GM19351 (cell line): ENCODE measurements at regions not wholly inside any gene's neighbourhood (a gene's known extent, or its start where the extent isn't known, plus 50 kb on each side); places are given as distances from the start of the nearest gene placed in this dataset.
"Not testable (repeated sequence)": the region's sequence is repeated elsewhere in the genome, so short reads cannot be mapped to it uniquely, and the experiment has no call there.

Experiments used
- ATAC-seq: cut with Tn5 transposase; IDR thresholded peaks from one replicate; pipeline ENCODE4 v1.9.1; 2021; ENCODE audit warnings: mild to moderate bottlenecking, moderate library complexity; ENCODE audit not compliant: unreplicated experiment

DNA sequence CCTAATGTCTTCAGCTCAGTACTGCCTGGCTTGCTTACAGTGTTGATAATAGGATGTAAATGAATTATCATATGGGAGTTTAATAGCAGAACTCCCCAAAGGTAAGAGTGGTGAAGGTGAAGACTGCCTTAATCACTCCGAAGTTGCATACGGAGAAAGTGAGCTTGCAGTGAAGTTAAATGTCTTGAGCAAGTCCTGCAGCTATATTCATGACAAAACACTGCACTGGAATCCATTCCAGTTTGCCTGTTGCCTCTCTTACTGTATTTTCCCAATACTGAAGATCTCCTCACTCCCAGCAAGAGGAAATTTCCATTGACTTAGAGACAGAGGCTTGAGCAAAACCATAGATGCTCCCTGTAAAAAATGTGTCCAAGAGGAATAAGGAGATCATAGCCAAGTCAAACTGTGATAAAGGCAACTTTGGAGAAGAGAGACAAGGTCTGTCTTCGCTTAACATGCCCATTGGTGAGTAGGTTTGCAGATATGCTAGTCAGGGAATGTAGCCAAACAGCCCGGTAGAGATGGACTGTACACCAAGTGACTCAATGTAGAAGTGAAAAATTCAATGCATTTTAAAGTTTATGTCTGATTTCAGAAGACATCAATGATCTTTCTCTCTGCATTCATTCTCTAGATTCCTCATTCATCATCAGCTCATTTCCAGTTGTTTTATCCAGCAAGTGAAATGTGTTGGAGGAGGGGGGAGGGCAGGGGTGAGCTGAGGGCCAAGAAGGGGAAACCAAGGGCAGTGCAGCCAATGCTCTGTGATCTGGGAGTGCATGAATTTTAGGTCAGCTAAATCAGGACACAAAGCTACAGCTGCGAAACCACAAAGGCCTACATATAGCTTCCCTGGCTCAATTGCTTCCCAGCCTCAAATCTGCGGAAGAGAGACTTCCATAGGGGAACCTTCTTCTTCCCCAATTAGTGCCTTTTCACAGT, 667.1 kb upstream of the NR2F2 start:
- ATAC-seq, result no peak

DNA sequence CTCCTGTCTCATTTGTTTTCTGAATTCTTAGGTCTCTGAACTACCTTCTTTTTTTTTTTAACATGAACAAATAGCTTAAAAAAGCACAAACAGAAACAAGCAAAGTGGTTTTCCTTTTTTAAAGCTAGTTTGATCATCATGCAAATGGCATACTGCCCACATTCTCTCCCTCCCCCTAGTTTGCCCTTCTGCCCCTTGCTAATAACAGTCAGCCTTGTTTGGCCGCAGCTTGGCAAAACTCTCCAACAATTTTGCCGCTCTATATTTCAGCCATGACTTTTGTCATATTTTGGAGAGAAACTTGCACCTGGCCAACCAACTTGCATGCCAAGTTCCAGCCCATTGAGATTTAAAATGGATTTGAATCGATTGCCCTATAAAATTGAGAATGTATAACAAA, 666.0 kb upstream of the NR2F2 start:
- ATAC-seq, result no peak

DNA sequence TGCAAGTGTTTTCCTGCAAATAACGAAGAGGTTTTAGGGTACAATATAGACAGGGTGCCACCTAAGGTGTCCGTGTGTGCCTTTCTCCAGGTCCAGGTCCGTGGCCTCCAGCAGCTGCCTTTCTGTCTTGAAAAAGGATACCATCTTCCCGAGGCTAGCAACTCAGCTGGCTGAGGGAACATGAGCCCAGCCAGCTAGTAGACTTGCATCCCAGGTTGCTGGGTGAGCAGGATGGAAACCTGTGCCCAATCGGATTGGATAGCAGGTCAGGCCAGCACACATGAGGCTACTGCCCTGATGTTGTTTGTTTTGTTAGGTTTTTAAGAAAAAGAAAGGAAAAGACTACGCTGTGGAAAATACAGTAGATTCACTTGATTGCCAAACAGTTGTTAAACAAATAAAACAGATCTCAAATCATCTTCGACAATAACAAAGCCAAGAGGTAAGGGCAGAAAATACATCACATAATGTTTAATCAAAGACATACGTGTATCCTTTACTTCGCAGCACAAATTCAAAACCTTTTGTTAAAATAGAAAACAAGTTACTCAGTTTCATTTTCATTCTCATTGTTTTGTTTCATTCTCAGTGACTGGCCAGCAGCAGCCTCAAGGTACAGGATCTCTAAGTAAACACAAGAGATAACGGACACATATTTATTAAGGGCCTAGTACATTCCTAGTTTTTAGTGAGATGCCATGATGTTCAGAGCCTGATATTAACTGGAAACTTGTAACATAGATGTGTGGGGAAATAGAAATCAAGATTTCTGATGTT, 661.2 kb upstream of the NR2F2 start:
- no peak for ATAC-seq

DNA sequence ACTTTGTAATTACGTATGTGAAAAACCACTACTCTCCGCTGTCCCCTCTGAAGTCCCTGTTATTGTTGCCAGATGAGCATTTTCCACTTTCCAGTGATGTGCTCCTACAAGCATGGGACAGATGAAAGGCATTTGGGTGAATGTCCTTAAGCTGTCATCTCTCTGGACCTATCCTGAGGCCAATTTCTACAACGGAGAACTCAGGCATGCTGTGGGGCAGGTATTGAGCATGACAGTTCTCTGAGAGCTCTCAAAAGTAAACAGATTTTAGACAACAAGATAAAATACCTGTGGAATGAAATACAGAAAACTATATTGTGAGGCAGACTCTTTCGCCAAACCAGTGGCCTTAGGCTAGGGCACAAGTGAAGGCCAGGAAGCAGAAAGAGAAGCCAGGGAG, 656.5 kb upstream of the NR2F2 start:
- ATAC-seq, result no peak

DNA sequence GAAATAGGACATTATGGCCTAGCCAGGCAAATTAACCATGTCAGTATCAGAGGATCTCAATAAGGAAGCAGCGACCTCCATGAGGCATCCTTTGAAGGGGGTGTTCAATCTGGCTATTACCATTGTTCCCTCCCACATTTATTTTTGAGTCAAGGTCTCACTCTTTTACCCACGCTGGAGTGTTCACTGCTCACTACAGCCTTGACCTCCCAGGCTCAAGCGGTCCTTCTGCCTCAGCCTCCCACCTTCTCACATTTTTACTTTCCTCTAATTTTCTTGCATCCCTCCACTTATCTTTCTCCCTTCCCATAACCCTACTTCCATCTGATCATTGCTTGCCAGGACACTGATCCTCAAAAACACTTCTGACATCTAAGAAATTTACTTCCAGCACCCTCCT, 654.0 kb upstream of the NR2F2 start:
- no peak for ATAC-seq

DNA sequence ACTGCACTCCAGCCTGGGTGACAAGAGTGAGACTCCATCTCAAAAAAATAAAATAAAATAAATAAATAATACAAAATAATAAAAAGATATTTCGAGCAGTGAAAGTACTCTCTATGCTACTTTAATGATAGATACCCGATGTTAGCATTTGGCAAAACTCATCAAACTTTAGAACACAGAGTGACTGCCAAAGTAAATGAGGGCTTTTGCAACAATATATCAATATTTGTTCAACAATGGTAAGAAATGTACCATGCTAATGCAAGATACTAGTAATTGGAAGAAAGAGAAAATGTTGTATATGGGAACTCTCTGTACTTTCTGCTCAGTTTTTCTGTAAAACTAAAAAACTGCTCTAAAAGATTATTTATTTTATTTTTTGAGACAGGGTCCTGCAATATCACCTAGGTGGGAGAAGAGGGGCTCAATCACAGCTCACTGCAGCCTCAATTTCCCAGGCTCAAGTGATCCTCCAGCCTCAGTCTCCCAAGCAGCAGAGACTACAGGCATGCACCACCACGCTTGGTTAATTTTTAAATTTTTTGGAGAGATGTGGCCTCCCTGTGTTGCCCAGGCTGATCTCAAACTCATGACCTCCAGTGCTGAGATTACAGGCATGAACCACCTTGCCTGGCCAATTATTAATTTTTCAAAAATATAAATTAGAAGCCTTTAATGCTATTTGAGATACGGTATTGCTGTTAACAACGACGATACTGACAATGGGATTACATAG, 650.5 kb upstream of the NR2F2 start:
- ATAC-seq, result no peak

DNA sequence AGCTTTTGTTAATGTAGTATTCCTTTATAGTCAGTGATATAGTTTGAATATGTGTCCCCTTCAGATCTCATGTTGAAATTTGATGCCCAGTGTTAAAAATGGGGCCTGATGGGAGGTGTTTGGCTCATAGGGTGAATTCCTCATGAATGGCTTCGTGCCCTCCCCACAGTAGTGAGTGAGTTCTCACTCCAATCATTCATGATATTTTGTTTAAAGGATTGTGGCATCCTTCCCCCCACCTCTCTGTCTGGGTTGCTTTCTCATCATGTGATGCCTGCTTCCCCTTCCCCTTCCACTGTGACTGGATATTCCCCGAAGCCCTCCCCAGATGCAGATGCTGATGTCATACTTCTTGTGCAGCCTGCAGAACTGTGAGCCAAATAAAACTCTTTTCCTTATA, 649.8 kb upstream of the NR2F2 start:
- ATAC-seq, result no peak

DNA sequence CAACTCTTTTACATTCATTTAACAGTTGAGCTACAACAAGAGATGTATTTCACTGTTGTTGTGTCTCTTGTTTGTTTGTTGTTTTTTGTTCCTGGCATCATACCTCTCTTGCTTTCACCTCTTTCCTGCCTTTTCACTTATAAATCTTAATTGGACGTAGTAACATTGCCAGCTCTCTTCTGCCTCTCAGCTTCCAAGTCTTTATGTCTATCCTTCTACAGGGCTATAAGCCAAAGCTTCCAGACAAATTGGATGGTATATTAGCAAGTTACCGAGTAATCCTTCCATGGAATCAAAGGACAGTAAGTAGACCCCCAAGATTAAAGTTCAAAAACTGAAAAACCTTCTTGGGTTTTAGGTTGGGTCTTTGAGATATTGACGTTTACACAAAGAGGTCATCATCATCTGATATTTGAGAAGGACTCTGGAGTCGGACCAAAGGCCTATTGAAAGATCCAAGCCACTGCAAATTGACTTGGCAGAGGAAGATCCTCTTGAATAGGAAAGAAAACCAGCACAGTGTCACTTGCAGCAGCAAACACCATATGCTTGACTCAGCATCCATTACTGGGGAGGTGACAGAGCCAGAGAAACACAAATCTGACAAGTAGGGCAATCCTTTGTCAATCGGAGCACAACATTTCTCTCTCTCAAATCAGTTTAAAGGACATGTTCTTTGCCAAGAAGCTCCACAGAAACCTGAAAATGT, 648.5 kb upstream of the NR2F2 start:
- no peak for ATAC-seq

DNA sequence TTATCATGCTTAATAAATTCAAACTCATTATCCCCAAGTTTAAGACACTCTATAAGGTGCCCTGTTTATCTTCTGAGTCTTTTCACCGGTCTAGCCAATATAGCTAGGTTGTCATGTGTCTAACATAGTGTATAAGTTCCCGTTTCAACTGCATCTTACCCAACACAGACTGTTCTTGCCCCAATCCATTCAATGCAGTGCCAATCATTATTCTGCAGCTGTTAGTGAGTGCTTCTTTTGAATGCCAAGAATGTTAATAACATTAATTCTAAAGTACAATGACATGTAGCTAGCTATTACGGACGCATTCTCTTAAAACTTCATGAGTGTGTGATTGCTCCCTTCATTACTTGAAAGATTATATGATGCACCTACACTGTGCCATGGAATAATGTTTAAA, 646.4 kb upstream of the NR2F2 start:
- no peak for ATAC-seq

DNA sequence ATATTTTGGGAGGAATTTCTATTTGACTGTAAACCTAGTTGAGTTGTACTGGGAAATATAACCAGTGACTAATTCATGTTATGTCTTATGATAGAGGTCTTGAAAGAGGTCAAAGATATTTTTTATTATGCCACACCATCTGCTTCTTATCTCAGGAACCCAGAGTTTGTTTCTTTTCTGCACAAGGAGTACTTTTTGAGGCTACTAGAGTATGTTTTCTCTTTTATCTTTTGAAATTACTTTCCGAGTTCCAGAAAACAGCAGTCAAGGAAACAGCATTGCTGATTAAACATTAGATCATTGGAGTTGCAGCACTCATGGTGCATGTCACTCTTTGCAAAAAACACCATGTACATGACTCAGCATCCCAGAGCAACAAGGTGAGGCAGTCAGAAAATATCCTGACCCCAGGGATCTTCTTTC, 645.8 kb upstream of the NR2F2 start:
- ATAC-seq, result no peak

DNA sequence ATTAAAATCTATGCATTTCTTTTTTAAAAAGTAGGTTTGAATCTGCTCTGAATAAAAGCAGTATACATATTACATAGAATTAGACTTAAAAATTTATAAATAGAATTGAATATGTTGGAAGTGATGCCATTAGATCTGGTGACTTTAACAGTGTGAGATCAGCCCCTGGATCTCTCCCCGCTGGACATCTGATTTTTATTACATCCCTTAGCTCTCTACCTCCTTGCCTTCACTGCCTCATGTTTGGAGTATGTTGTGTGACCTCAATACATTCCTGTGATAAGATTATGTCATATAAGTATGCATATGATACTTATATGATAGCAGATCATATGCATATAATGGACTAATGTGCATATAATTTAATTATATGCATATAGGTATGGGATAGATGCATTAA, 643.4 kb upstream of the NR2F2 start:
- no peak for ATAC-seq

DNA sequence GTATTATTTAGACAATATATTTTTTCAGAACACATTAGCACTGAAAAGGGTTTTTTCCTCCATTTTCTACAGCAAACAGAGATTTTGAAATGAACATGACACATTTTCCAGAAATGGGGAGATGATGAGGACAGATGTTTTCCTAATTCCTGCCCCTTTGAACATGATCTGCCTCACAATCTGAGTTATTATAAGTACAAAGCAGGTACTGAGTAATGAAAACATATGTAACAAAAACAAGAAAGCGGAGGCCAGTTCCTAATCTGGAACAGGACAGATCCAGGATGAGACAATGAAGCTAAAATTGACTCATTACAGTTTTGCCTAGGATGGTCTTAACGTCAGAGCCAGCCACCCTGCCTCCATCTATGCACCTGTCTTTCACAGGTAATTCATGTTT, 642.8 kb upstream of the NR2F2 start:
- no peak for ATAC-seq

DNA sequence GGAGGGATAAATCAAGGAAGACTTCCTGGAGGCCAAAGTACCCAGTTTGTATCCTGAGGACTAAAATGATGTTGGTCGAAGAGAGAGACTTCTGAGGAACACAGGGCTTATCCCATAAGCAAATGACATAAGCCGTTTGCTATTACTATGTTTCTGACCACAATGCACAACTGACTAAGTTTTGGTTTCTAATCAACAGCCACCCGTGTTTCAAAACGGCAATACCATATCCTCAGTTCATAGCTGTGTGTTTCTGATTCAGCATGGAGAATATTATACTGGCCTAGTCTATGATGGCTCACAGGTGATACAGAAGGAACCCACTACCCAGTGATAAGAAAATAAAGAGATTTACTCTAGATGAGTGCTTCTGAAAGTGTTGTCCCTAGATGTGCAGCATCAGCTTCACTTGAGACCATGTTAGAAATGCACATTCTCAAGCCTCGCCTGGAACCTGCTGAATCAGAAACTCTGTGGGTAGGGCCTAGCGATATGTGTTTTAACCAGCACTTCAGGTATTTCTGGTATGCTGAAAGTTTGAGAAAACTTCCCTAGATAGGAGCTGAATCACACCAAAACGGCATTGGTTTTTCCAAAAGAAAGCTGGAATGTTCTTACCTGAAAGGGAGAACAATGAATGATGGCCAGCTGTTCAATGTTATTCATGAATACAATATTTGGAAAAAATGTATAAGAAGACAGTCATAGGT, 639.7 kb upstream of the NR2F2 start:
- peak; percentile 89 for ATAC-seq

DNA sequence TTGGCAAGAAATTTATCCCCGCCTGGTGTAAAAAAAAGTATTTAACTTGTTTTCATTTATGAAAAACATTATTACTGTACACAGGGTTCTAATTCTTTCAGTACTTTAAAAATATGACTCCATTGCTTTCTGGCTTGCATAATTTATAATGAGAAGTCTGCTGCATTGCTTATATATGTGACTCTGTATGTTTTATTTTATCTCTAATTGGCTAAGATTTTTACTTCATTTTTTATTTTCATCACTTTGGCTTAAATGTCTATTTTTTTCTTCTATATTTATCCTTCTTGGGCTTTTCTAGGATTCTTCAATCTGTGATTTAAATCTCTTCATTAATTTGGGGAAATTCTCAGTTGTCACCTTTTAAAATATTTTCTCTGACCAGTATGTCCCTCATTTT, 636.6 kb upstream of the NR2F2 start:
- no peak for ATAC-seq

DNA sequence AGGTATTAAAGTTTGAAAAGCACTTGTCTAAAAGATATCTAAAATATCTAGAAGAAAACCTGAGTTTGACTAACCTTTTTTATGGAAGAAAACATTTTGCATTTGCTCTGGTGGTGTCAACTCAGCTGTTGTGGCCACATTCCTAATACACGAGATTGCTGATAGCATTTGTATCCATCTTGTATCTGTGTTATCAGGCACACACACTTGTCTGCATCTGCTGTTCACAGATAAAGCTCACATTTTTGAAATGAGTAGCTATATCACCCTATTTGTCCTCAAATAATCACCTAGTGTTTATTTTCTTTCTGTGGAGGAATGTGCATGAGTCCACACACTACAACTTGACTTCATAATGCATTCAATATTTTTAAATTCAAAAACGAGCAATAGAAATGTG, 632.3 kb upstream of the NR2F2 start:
- no peak for ATAC-seq

DNA sequence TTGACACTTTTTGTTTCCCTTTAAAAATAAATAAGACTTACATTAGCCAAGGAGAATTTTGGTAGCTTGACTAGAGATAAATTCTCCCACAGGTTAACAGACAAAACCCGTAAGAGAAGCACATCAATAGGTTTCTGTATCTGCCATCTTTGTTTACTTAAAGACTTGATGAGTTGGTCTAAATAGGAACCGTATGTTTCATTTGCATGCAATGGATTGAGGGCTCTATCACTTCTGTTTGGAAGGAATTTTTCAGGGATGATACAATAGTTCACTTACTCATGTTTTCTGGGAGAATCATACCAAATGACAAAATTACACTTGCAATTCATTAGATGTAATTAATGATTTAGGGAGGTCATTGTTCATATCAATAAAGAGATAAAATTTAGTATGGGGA, 631.5 kb upstream of the NR2F2 start:
- ATAC-seq, result no peak

DNA sequence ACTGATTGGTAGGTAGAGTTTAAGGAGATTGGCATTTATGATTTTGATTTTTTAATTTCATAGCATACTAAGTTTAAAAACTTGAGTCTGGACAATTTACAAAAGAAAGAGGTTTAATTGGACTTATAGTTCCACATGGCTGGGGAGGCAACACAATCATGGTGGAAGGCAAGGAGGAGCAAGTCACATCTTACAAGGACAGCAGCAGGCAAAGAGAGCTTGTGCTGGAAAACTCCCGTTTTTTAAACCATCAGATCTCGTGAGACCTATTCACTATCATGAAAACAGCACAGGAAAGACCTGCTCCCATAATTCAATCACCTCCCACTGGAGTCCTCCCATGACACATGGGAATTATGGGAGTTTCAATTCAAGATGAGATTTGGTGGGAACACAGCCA, 630.9 kb upstream of the NR2F2 start:
- no peak for ATAC-seq

DNA sequence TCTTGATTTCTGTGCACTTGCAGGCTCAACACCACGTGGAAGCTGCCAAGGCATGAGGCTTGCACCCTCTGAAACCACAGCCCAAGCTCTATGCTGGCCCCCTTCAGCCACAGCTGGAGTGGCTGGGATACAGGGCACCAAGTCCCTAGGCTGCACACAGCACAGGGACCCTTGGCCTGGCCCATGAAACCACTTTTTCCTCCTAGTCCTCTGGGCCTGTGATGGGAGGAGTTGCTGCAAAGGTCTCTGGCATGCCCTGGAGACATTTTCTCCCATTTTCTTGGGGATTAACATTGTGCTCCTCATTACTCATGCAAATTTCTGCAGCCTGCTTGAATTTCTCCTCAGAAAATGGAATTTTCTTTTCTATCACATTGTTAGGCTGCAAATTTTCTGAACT, 629.8 kb upstream of the NR2F2 start:
- ATAC-seq, result not testable (repeated sequence)

DNA sequence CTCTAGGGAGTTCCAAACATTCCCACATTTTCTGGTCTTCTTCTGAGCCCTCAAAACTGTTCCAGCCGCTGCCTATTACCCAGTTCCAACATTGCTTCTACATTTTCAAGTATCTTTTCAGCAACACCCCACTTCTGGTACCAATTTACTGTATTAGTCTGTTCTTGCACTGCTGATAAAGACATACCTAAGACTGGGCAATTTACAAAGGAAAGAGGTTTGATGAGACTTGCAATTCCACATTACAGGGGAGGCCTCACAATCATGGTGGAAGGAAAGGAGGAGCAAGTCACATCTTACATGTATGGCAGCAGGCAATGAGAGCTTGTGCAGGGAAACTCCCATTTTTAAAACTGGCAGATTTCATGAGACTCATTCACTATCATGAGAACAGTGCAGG, 629.1 kb upstream of the NR2F2 start:
- ATAC-seq, result no peak

DNA sequence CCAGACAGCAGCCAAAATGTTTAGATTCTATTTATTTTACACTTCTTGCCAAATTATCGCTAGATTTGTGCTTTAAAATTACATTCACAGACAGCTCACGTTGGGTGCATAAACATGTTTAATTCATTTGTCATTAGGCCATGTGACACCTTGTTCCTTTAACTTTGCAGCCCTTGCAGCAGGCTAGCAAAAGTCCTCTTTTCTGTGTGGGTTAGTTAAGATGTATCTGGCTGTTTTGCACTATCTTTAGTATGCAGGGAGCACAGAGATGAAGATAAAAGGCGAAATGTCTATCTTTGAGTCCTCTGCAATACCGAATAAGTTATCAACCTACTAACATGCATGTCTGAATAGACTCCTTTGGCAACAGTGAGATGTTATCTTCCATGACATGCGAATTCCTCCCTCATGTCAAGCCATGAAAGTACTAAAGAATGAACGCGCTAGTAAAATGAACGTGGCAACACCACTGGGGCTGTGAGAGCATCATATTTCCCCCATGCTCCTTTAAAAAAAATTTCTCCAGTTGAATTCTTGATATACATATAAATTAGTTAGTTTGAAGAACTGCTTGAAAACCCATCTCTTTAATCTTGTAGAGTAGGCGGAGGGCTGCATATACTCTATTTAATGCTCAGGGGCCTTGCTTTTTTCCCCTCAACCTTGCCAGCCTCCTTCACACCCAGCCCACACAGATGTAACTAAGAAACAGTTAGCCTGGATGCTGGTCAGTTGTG, 620.4 kb upstream of the NR2F2 start:
- ATAC-seq, result no peak
